ENCODE measurements at regions not wholly inside any gene's neighbourhood (a gene's known extent, or its start where the extent isn't known, plus 50 kb on each side); places are given as distances from the start of the nearest gene placed in this dataset.
"Not testable (repeated sequence)": the region's sequence is repeated elsewhere in the genome, so short reads cannot be mapped to it uniquely, and the experiment has no call there.

DNA sequence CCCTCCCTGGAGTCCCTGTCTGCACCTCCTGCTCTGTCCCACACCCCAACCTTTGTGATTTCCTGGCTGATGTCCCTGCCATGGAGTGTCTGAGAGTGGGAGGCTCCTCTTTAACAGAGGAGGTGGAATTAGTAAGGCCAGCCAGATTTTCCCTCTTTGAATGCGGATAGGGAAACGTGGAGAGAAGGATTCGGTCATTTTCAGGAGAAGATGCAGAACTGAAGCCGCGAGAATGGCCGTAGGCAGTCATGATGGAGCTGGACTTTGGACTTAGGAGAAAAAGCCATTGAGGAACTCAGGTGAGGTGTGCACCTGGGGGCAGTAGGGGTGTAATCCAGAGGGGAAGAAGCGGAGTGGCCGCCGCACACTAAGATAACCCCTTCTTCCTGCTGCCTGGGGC is 138.1 kb upstream of the ATP10A start:
- H3K27ac ChIP-seq (ENCODE audit: low read length), result no peak overlapping the region
- peaks cover 3% of the 10 kb centered on the region; the same call in 1 of the 2 replicates for H3K9me3 ChIP-seq (ENCODE audit: insufficient read depth, low read length)
- no peak overlapping the region for H3K4me2 ChIP-seq (ENCODE audit: low read length)
- no peaks in the 10 kb centered on the region for H3K79me2 ChIP-seq (ENCODE audit: low read length)
- no peaks in the 10 kb centered on the region for H3K4me1 ChIP-seq (ENCODE audit: low read length)
- no peaks in the 10 kb centered on the region for H3K36me3 ChIP-seq (replicated peaks; ENCODE audit: low read depth, low read length)
- H3K9ac ChIP-seq (ENCODE audit: low read length), result no peak overlapping the region
- no peaks in the 10 kb centered on the region for H3K27me3 ChIP-seq (ENCODE audit: low read depth, low read length)
- H2AFZ ChIP-seq (ENCODE audit: low read depth, low read length), result no peak overlapping the region
- no peaks in the 10 kb centered on the region for H4K20me1 ChIP-seq (ENCODE audit: insufficient read depth, low read length)
- TF ChIP-seq EZH2phosphoT487 (IDR thresholded peaks at IDR 0.05; ENCODE audit: low read depth), result no peak
- TF ChIP-seq, protein P1, sequence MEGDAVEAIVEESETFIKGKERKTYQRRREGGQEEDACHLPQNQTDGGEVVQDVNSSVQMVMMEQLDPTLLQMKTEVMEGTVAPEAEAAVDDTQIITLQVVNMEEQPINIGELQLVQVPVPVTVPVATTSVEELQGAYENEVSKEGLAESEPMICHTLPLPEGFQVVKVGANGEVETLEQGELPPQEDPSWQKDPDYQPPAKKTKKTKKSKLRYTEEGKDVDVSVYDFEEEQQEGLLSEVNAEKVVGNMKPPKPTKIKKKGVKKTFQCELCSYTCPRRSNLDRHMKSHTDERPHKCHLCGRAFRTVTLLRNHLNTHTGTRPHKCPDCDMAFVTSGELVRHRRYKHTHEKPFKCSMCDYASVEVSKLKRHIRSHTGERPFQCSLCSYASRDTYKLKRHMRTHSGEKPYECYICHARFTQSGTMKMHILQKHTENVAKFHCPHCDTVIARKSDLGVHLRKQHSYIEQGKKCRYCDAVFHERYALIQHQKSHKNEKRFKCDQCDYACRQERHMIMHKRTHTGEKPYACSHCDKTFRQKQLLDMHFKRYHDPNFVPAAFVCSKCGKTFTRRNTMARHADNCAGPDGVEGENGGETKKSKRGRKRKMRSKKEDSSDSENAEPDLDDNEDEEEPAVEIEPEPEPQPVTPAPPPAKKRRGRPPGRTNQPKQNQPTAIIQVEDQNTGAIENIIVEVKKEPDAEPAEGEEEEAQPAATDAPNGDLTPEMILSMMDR (IDR thresholded peaks at IDR 0.05; ENCODE audit: low read depth, low read length), result no peak
- H3K4me3 ChIP-seq (ENCODE audit: low read length), result no peak overlapping the region

DNA sequence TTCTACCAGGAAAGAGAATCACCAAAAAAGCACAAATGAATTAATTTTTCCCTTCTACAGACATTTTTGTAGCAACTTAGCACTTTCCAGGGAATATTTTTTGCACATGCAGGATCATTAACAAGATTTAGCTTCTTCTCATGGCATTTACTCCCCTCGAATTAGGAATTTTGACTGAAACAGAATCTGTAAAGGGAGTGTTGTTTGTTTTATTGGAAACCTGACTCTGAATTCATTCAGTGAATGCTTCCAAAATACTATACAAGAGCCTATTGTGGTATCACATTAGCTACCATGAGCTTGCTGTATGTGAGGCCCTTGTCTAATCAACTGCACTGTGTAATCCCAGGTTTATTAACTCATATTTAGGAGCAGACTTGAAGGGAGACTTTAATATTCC is 130.4 kb upstream of the ATP10A start:
- Histone ChIP-seq H3K27me3 (ENCODE audit: low read depth, low read length) (no peaks in the 10 kb centered on the region), H3K4me3 (ENCODE audit: low read length) (no peak overlapping the region), H3K79me2 (ENCODE audit: low read length) (no peaks in the 10 kb centered on the region), H3K9ac (ENCODE audit: low read length) (no peak overlapping the region), H3K4me1 (ENCODE audit: low read length) (no peaks in the 10 kb centered on the region), H3K4me2 (ENCODE audit: low read length) (no peak overlapping the region), H3K36me3 (replicated peaks; ENCODE audit: low read depth, low read length) (no peaks in the 10 kb centered on the region), H3K9me3 (ENCODE audit: insufficient read depth, low read length) (no peaks in the 10 kb centered on the region), H2AFZ (ENCODE audit: low read depth, low read length) (no peak overlapping the region), H4K20me1 (ENCODE audit: insufficient read depth, low read length) (no peaks in the 10 kb centered on the region), H3K27ac (ENCODE audit: low read length) (no peak overlapping the region)
- no peak for TF ChIP-seq EZH2phosphoT487 (IDR thresholded peaks at IDR 0.05; ENCODE audit: low read depth)
- TF ChIP-seq, protein P1 (IDR thresholded peaks at IDR 0.05; ENCODE audit: low read depth, low read length), result no peak

DNA sequence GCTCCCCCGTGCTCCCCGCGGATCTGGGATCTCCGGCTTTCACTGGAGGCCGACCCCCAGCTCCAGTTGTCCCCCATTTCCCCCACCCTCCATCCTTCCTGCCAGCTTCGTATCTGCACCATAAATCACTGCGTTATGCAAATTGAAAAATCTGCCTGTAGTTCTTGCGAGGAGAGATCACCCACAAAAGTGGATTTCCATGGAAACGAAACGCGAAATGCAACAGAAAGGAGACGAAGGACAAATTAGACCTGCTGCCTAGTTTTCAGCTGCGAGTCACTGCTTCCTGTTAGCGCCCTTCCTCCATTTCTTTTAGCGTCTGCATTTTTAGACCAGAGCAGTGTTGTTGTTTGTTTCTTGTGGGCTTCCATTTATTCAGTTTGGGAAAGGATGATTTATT is 127.1 kb upstream of the ATP10A start:
- Histone ChIP-seq H4K20me1 (ENCODE audit: insufficient read depth, low read length) (no peaks in the 10 kb centered on the region), H3K4me2 (ENCODE audit: low read length) (no peak overlapping the region), H3K9me3 (ENCODE audit: insufficient read depth, low read length) (no peaks in the 10 kb centered on the region), H3K27me3 (ENCODE audit: low read depth, low read length) (no peaks in the 10 kb centered on the region), H3K9ac (ENCODE audit: low read length) (no peak overlapping the region), H3K27ac (ENCODE audit: low read length) (no peak overlapping the region), H3K36me3 (replicated peaks; ENCODE audit: low read depth, low read length) (no peaks in the 10 kb centered on the region), H3K4me3 (ENCODE audit: low read length) (no peak overlapping the region), H3K79me2 (ENCODE audit: low read length) (no peaks in the 10 kb centered on the region), H3K4me1 (ENCODE audit: low read length) (no peaks in the 10 kb centered on the region), H2AFZ (ENCODE audit: low read depth, low read length) (no peak overlapping the region)
- TF ChIP-seq, protein P1 (IDR thresholded peaks at IDR 0.05; ENCODE audit: low read depth, low read length), result no peak
- no peak for TF ChIP-seq EZH2phosphoT487 (IDR thresholded peaks at IDR 0.05; ENCODE audit: low read depth)

DNA sequence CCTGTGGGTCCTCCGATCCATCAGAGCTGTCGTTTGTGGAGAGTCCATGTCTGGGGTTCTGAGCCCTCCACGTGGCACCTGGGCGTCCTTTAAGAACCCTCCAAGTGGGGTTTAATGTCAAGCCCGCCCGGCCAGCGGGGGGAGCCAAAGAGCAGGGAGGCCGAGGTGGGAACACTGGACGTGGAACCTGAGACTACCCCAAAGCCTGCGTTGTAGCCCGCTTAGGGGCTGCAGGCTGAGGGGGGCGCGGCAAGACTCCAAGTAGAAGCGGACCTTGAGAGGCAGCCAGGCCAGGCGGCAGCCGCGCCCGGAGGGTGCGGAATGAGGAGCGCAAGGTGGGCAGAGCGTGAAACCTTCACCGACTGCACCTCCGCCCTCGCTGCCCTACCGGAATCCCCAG is 126.2 kb upstream of the ATP10A start:
- Histone ChIP-seq H3K36me3 (replicated peaks; ENCODE audit: low read depth, low read length) (no peaks in the 10 kb centered on the region), H3K4me1 (ENCODE audit: low read length) (no peaks in the 10 kb centered on the region), H3K27me3 (ENCODE audit: low read depth, low read length) (no peaks in the 10 kb centered on the region), H4K20me1 (ENCODE audit: insufficient read depth, low read length) (no peaks in the 10 kb centered on the region), H2AFZ (ENCODE audit: low read depth, low read length) (no peak overlapping the region), H3K79me2 (ENCODE audit: low read length) (no peaks in the 10 kb centered on the region), H3K9ac (ENCODE audit: low read length) (no peak overlapping the region), H3K4me3 (ENCODE audit: low read length) (no peak overlapping the region), H3K9me3 (ENCODE audit: insufficient read depth, low read length) (no peaks in the 10 kb centered on the region), H3K4me2 (ENCODE audit: low read length) (no peak overlapping the region), H3K27ac (ENCODE audit: low read length) (no peak overlapping the region)
- TF ChIP-seq, protein P1 (IDR thresholded peaks at IDR 0.05; ENCODE audit: low read depth, low read length), result no peak

DNA sequence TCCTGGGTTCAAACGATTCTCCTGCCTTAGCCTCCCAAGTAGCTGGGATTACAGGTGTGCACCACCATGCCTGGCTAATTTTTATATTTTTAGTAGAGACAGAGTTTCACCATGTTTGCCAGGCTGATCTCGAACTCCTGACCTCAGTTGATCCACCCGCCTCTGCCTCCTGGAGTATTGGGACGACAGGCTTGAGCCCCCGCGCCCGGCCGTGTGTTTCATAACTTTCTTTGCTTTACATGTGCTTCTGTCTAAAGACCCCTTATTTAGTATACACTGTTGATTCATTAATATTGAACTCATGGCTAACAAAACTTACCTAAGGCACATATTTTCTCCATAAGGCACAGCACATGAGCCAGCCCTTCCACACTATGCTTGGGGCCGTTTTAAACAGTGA is 125.6 kb upstream of the ATP10A start:
- H3K27me3 ChIP-seq (ENCODE audit: low read depth, low read length); H3K9me3 ChIP-seq (ENCODE audit: insufficient read depth, low read length); H3K79me2 ChIP-seq (ENCODE audit: low read length); H3K9ac ChIP-seq (ENCODE audit: low read length); H4K20me1 ChIP-seq (ENCODE audit: insufficient read depth, low read length); H3K27ac ChIP-seq (ENCODE audit: low read length); H3K36me3 ChIP-seq (replicated peaks; ENCODE audit: low read depth, low read length); H3K4me1 ChIP-seq (ENCODE audit: low read length); H2AFZ ChIP-seq (ENCODE audit: low read depth, low read length); H3K4me2 ChIP-seq (ENCODE audit: low read length); H3K4me3 ChIP-seq (ENCODE audit: low read length): not testable (repeated sequence)

Data from OCI-LY3 (cell line).